NT2/D1 (cell line): ENCODE measurements at regions not wholly inside any gene's neighbourhood (a gene's known extent, or its start where the extent isn't known, plus 50 kb on each side); places are given as distances from the start of the nearest gene placed in this dataset.

Experiments
- DNase-seq: peaks from one replicate; pipeline ENCODE4 v3.0.0-alpha.2; 2011; ENCODE audit warnings: low read depth, low spot score
- H3K27me3 ChIP-seq: 2 replicates; pipeline ENCODE4 v1.6.0; 2011; ENCODE audit warnings: mild to moderate bottlenecking; ENCODE audit not compliant: insufficient read length, insufficient read depth
- H3K36me3 ChIP-seq: 2 replicates; pipeline ENCODE4 v1.6.1; 2011; ENCODE audit warnings: mild to moderate bottlenecking, low read length, mixed read lengths; ENCODE audit not compliant: insufficient read depth, insufficient read length
- H3K4me1 ChIP-seq: 2 replicates; pipeline ENCODE4 v1.5.1; 2011; ENCODE audit not compliant: insufficient read depth, insufficient read length
- H3K4me3 ChIP-seq: 2 replicates; pipeline ENCODE4 v1.5.1; 2011; ENCODE audit warnings: low read depth; ENCODE audit not compliant: insufficient read length
- H3K9ac ChIP-seq: 2 replicates; pipeline ENCODE4 v1.6.0; 2011; ENCODE audit warnings: low read depth; ENCODE audit not compliant: insufficient read length
- H3K9me3 ChIP-seq: 2 replicates; pipeline ENCODE4 v1.5.1; 2011; ENCODE audit warnings: mild to moderate bottlenecking, low read length; ENCODE audit not compliant: insufficient read depth
- SUZ12 ChIP-seq: IDR thresholded peaks from 2 replicates; pipeline ENCODE4 v1.6.1; 2011; ENCODE audit not compliant: insufficient read length, insufficient read depth; ENCODE audit errors: extremely low read depth
- YY1 ChIP-seq: IDR thresholded peaks from 2 replicates; pipeline ENCODE4 v1.6.1; 2011; ENCODE audit not compliant: insufficient read length, insufficient read depth
- ZNF274 ChIP-seq: IDR thresholded peaks from 2 replicates; pipeline ENCODE4 v1.6.1; 2011; ENCODE audit warnings: mild to moderate bottlenecking, low read depth, low read length

- no peaks in the 10 kb centered on the region for H3K27me3 ChIP-seq
- no peak for TF ChIP-seq SUZ12
- TF ChIP-seq ZNF274, result no peak
- TF ChIP-seq YY1, result no peak
- no peaks in the 10 kb centered on the region for H3K36me3 ChIP-seq
- H3K9me3 ChIP-seq, result no peaks in the 10 kb centered on the region
- no peak for DNase-seq
- no peak overlapping the region for H3K9ac ChIP-seq
- H3K4me1 ChIP-seq, result no peaks in the 10 kb centered on the region
- no peak overlapping the region for H3K4me3 ChIP-seq
These were observed 172.8 kb downstream of the LINC00237 start for GRCh38 chr20:20933142-20933958.

- no peaks in the 10 kb centered on the region for H3K4me1 ChIP-seq
- TF ChIP-seq ZNF274 (no peak), YY1 (no peak), SUZ12 (no peak)
- H3K27me3 ChIP-seq, result no peaks in the 10 kb centered on the region
- H3K9ac ChIP-seq, result no peak overlapping the region
- H3K4me3 ChIP-seq, result no peak overlapping the region
- H3K9me3 ChIP-seq, result no peaks in the 10 kb centered on the region
- no peaks in the 10 kb centered on the region for H3K36me3 ChIP-seq
- no peak for DNase-seq
These were observed 174.0 kb downstream of the LINC00237 start for GRCh38 chr20:20932156-20932555.

DNA sequence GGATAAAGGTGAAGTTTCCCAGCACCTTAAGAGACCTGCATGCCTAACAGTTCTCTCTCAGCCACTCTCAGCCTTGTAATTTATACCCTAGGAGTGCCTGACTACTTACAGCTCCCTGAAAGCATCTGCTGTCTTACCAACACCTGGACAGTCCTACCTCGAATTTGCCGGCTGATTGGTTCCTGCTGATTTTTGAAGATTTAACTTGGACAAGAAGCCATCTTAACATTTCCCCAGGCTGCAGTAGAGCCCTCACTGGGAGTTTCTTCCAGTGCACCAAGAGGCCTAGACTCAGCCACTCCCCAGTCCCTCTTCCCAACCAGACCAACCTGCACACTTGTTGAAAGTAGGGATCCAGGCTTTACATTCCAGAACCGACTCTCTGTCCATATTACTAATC is 174.5 kb downstream of the LINC00237 start:
- no peak for DNase-seq
- H3K36me3 ChIP-seq, result no peaks in the 10 kb centered on the region
- no peak overlapping the region for H3K9ac ChIP-seq
- no peaks in the 10 kb centered on the region for H3K9me3 ChIP-seq
- H3K4me3 ChIP-seq, result no peak overlapping the region
- H3K4me1 ChIP-seq, result no peaks in the 10 kb centered on the region
- no peaks in the 10 kb centered on the region for H3K27me3 ChIP-seq
- TF ChIP-seq SUZ12, result no peak
- no peak for TF ChIP-seq ZNF274
- TF ChIP-seq YY1, result no peak

DNA sequence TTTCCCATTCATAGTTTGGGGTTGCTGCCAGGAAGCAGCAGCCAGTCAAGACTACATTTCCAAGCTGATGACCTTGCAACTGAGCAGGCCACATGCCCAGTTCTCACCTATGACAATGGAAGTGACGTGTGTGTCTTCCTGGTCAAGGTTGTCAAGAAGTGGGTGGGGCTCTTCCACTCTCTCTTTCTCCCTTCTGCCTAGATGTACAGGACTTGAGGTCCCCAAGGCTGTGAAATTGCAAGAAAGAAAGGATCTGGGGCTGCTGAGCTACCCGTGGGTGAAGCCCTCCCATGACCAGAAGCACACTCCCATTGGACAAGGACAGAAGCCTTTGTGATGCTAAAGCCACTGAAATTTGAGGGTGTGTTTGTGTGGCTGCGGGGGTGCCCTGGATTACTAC is 175.1 kb downstream of the LINC00237 start:
- Histone ChIP-seq H3K9me3 (no peaks in the 10 kb centered on the region), H3K36me3 (no peaks in the 10 kb centered on the region), H3K4me3 (no peak overlapping the region), H3K4me1 (no peaks in the 10 kb centered on the region), H3K9ac (no peak overlapping the region), H3K27me3 (no peaks in the 10 kb centered on the region)
- no peak for TF ChIP-seq YY1
- DNase-seq, result no peak

GRCh38 chr20:20930500-20930899 is 175.7 kb downstream of the LINC00237 start:
- Histone ChIP-seq H3K36me3 (no peaks in the 10 kb centered on the region), H3K27me3 (no peaks in the 10 kb centered on the region), H3K4me3 (no peak overlapping the region), H3K4me1 (no peaks in the 10 kb centered on the region), H3K9ac (no peak overlapping the region), H3K9me3 (no peaks in the 10 kb centered on the region)
- no peak for DNase-seq
- no peak for TF ChIP-seq SUZ12
- TF ChIP-seq YY1, result no peak
- no peak for TF ChIP-seq ZNF274

- no peaks in the 10 kb centered on the region for H3K36me3 ChIP-seq
- no peak overlapping the region for H3K9ac ChIP-seq
- H3K4me1 ChIP-seq, result no peaks in the 10 kb centered on the region
- no peak overlapping the region for H3K4me3 ChIP-seq
- TF ChIP-seq SUZ12 (no peak), YY1 (no peak), ZNF274 (no peak)
- H3K9me3 ChIP-seq, result no peaks in the 10 kb centered on the region
- DNase-seq, result no peak
- no peaks in the 10 kb centered on the region for H3K27me3 ChIP-seq
These were observed 176.8 kb downstream of the LINC00237 start for GRCh38 chr20:20929341-20929740.

- no peaks in the 10 kb centered on the region for H3K36me3 ChIP-seq
- TF ChIP-seq SUZ12 (no peak), YY1 (no peak), ZNF274 (no peak)
- no peak for DNase-seq
- H3K4me3 ChIP-seq, result no peak overlapping the region
- no peaks in the 10 kb centered on the region for H3K27me3 ChIP-seq
- H3K9ac ChIP-seq, result no peak overlapping the region
- H3K9me3 ChIP-seq, result no peaks in the 10 kb centered on the region
- no peaks in the 10 kb centered on the region for H3K4me1 ChIP-seq
These were observed 179.8 kb downstream of the LINC00237 start for GRCh38 chr20:20926222-20926905.
